Stimulated activated memory B cell treated with anti-CD40 and anti-IgM and Interleukin-4, amounts not matched to agents 10 μg/mL and 1 μg/mL and 100 μg/mL, for 72 hours (primary cell): ENCODE measurements at regions not wholly inside any gene's neighbourhood (a gene's known extent, or its start where the extent isn't known, plus 50 kb on each side); places are given as distances from the start of the nearest gene placed in this dataset.
"Not testable (repeated sequence)": the region's sequence is repeated elsewhere in the genome, so short reads cannot be mapped to it uniquely, and the experiment has no call there.

Experiments used
- ATAC-seq: fragments of 150-1000 bp; cut with Tn5 transposase; 2 replicates; pipeline ENCODE4 v1.10.0; 2021
- H3K27ac Mint-ChIP-seq: one replicate; pipeline ENCODE4 v1.8.0; 2022; ENCODE audit warnings: mild to moderate bottlenecking, mixed read lengths
- H3K27me3 Mint-ChIP-seq: one replicate; pipeline ENCODE4 v1.8.0; 2022; ENCODE audit warnings: mixed read lengths
- H3K36me3 Mint-ChIP-seq: one replicate; pipeline ENCODE4 v1.8.0; 2022; ENCODE audit warnings: mixed read lengths
- H3K4me1 Mint-ChIP-seq: one replicate; pipeline ENCODE4 v1.8.0; 2022; ENCODE audit warnings: mixed read lengths
- H3K4me3 Mint-ChIP-seq: one replicate; pipeline ENCODE4 v1.8.0; 2022; ENCODE audit warnings: mild to moderate bottlenecking, moderate library complexity, mixed read lengths
- H3K9me3 Mint-ChIP-seq: one replicate; pipeline ENCODE4 v1.8.0; 2022; ENCODE audit warnings: mixed read lengths

DNA sequence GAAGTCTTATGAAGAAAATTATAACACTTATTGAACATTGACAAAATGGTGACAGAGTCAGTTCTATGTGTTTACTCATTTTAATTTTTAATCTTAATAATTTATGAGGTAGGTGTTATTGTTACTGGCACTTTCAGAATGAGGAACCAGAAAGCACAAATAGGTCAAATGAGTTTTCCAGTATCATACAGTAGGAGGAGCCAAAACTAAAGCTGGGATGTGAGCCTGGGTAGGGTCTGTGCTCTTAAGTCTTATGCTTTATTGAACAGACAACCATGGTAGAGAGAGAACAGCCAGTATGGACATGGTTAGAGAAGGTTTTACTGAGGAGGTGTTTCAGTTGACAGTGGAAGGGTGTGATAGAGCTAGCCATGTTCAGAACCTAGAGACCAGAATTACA lies 775.7 kb downstream of the TMTC2 start:
- Mint-ChIP-seq H3K4me1 (no peaks in the 10 kb centered on the region), H3K27ac (no peak overlapping the region), H3K9me3 (peaks cover 5% of the 10 kb centered on the region), H3K36me3 (no peaks in the 10 kb centered on the region), H3K4me3 (no peak overlapping the region), H3K27me3 (no peaks in the 10 kb centered on the region)
- ATAC-seq: no peak

DNA sequence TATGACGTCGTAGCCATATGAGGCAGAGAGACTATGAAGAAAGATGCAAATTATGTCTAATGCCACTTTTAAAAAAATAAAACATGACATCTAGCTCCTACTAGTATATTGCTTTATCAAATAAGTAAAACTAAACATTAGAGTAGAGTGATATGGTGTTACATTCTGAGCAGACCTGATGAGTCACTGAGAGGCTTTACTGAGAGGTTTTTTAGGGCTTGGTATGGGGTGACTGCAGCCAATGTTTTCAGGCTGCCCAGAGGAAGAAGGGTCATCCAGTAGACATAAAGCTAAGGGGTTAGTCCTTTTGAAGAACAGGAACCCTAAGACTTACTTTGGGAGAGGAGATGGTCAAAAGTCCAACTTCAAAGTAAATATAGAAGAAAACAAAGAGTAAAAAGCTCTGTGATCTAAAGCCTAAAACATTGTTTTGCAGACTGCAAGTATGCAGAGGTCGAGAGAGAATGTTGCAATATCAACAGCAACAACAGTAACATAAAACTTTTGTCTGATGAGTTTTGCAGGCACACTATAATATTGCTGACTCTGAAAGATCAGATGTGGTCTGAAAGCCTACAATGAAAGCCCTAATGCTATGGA lies 774.7 kb downstream of the TMTC2 start:
- Mint-ChIP-seq H3K4me1 (no peaks in the 10 kb centered on the region), H3K9me3 (peaks cover 5% of the 10 kb centered on the region), H3K27me3 (no peaks in the 10 kb centered on the region), H3K36me3 (no peaks in the 10 kb centered on the region), H3K4me3 (no peak overlapping the region), H3K27ac (no peak overlapping the region)
- ATAC-seq: no peak

DNA sequence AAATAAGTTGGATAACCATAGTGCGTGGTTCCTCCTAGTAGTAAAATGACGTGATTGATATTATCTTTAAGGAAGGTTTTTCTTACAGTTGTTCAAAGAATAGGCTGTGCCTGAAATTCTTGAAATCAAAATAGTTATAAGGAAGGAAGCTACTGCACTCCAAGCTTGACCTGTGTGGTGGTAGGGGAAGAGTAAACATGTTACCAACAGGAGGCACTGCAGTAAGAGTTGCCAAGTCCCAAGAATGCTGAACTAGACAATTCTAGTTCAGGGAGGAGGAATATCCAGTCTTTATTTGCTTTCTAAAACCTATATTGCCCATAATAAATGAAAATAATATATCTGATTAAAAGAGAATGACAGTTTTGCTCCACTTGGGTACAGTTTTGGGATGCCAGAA lies 764.5 kb downstream of the TMTC2 start:
- ATAC-seq: no peak
- Mint-ChIP-seq H3K4me3 (no peak overlapping the region), H3K36me3 (no peaks in the 10 kb centered on the region), H3K27me3 (no peaks in the 10 kb centered on the region), H3K9me3 (no peaks in the 10 kb centered on the region), H3K27ac (no peak overlapping the region), H3K4me1 (no peaks in the 10 kb centered on the region)

DNA sequence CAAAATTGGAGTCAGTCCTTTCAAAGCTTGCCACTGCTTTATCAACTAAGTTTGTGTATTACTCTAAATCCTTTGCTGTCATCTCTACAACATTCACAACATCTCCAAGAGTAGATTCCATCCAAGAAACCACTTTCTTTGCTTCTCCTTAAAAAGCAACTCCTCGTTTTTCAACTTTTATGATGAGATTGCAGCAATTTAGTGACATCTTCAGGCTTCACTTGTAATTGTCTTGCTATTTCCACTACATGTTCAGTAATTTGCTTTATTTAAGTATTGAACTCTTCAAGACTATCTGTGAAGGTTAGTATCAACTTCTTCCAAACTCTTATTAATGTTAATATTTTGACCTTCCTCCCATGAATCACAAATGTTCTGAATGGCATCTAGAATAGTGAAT lies 747.9 kb downstream of the TMTC2 start:
- H3K27me3 Mint-ChIP-seq: no peaks in the 10 kb centered on the region
- no peak overlapping the region for H3K27ac Mint-ChIP-seq
- no peak overlapping the region for H3K4me3 Mint-ChIP-seq
- H3K9me3 Mint-ChIP-seq: peaks cover 11% of the 10 kb centered on the region
- ATAC-seq: no peak
- no peaks in the 10 kb centered on the region for H3K4me1 Mint-ChIP-seq
- H3K36me3 Mint-ChIP-seq: no peaks in the 10 kb centered on the region

DNA sequence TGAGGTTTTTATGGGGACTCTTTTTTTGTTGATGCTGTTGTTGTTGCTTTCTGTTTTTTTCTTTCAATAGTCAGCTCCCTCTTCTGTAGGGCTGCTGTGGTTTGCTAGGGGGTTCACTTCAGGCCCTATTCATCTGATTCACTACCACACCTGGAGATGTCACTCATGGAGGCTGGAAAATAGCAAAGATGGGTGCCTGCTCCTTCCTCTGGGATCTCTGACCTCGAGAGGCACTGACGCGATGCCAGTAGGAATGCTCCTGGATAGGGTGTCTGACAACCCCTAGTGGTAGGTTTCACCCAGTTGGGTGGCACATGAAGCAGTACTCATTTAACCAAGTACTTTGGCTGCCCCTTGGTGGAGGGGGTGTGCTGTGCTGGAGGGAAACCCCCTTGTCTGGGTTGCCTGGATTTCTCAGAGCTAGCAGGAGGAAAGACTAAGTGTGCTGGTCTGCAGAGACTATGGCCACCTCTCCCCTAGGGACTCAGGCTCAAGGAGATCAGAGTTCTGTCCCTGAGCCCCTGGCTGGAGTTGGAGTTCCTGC lies 745.5 kb downstream of the TMTC2 start:
- Mint-ChIP-seq H3K36me3 (no peaks in the 10 kb centered on the region), H3K27ac (no peak overlapping the region)
- ATAC-seq: no peak

DNA sequence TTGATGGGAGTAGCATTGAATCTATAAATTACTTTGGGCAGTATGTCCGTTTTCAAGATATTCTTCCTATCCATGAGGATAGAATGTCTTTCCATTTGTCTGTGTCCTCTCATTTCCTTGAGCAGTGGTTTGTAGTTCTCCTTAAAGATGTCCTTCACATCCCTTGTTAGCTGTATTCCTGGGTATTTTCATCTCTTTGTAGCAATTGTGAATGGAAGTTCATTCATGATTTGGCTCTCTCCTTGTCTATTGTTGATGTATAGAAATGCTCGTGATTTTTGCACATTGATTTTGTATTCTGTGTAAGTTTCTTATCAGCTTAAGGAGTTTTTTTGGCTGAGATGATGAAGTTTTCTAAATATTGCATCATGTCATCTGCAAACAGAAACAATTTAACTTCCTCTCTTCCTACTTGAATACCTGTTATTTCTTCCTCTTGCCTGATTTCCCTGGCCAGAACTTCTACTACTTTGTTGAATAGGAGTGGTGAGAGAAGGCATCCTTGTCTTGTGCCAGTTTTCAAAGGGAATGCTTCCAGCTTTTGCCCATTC lies 741.0 kb downstream of the TMTC2 start:
- H3K36me3 Mint-ChIP-seq, ATAC-seq, H3K4me3 Mint-ChIP-seq, H3K27ac Mint-ChIP-seq, H3K4me1 Mint-ChIP-seq, H3K27me3 Mint-ChIP-seq: not testable (repeated sequence)
- H3K9me3 Mint-ChIP-seq: peaks cover 17% of the 10 kb centered on the region

More for the DNA sequence above, 745.5 kb downstream of the TMTC2 start:
- Mint-ChIP-seq H3K4me3 (no peak overlapping the region), H3K9me3 (peaks cover 17% of the 10 kb centered on the region), H3K4me1 (no peaks in the 10 kb centered on the region), H3K27me3 (no peaks in the 10 kb centered on the region)

DNA sequence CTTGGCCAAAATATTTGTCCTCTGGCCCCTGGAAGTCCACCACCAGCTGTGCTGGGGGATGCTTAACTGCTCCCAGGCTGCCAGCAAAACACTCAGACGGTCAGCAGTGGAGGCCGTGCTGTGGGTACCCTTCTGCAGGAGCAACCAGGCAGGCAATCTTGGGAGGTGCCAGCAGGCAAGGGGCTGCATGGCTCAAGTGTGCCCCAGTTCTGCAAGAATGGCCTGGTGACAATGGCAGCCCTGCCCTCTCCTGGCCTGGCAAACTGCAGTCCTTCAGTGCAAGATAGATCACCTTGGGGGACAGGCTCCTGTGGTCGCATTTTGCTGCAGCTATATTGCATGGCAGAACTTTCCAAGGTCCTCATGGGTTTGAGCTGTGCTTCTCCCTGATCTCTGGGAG lies 728.3 kb downstream of the TMTC2 start:
- no peak for ATAC-seq
- H3K27me3 Mint-ChIP-seq: no peaks in the 10 kb centered on the region

DNA sequence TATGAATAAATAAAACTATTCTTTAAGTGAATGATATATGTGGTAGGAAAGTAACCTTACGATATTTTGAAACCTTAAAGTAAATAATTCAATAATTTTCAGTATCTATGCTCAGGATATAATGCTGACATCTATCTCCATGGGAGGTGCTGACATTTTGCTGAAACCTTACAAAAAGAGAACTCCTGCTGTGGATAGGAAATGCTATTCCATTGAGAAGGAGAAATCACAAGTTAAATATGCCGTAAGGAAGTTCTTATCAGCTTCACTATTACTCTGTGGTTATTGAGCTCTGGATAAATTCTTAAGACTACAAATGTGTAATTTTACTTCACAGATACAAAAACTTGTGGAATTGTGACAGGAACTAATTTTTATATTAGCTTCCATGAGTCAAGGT lies 722.1 kb downstream of the TMTC2 start:
- Mint-ChIP-seq H3K36me3 (no peaks in the 10 kb centered on the region), H3K9me3 (no peaks in the 10 kb centered on the region), H3K27ac (no peak overlapping the region), H3K27me3 (no peaks in the 10 kb centered on the region), H3K4me3 (no peak overlapping the region), H3K4me1 (no peaks in the 10 kb centered on the region)
- no peak for ATAC-seq

More for the DNA sequence above, 728.3 kb downstream of the TMTC2 start:
- Mint-ChIP-seq H3K4me3 (no peak overlapping the region), H3K4me1 (no peaks in the 10 kb centered on the region), H3K27ac (no peak overlapping the region), H3K9me3 (no peaks in the 10 kb centered on the region), H3K36me3 (no peaks in the 10 kb centered on the region)

DNA sequence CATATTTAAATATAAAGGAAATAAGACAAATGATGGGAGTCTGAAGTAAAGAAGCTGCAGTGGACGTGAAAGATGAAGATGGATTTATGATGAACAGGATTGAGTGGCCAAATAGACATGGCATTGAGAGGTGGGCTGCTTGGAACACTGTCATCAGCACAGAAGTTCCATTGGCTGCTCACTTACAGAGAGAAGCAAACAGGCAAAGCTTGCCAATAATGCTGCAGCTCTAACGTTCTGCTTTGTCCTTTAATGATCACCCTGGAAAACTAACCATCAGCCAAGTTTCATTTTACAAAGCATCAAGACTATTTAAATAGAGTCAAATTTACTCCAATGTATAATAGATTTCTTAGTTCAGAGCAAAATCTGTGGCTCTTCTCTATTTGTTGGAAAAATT lies 721.4 kb downstream of the TMTC2 start:
- Mint-ChIP-seq H3K4me3 (no peak overlapping the region), H3K4me1 (no peaks in the 10 kb centered on the region), H3K36me3 (no peaks in the 10 kb centered on the region), H3K27ac (no peak overlapping the region), H3K9me3 (no peaks in the 10 kb centered on the region), H3K27me3 (no peaks in the 10 kb centered on the region)
- ATAC-seq: no peak

DNA sequence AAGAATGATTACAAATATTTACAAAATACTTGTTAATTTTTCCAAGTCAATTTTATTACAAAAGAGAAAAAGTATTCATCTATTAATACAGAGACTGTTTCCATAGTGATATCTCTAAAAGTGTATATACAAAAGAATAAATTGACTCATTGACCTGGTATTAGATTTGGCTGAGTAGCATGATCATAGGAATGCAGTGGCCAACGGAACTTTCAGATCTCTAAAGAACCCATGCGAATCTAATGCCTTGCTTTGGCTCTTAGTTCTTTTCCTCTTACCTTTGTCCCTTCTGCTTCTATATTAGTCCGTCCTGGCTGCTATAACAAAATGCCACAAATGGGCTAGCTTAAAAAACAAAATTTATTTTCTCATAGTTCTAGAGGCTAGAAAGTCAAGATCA lies 717.8 kb downstream of the TMTC2 start:
- no peak overlapping the region for H3K4me3 Mint-ChIP-seq
- no peaks in the 10 kb centered on the region for H3K9me3 Mint-ChIP-seq
- no peak for ATAC-seq
- H3K4me1 Mint-ChIP-seq: no peaks in the 10 kb centered on the region
- no peaks in the 10 kb centered on the region for H3K27me3 Mint-ChIP-seq
- no peak overlapping the region for H3K27ac Mint-ChIP-seq
- H3K36me3 Mint-ChIP-seq: no peaks in the 10 kb centered on the region

DNA sequence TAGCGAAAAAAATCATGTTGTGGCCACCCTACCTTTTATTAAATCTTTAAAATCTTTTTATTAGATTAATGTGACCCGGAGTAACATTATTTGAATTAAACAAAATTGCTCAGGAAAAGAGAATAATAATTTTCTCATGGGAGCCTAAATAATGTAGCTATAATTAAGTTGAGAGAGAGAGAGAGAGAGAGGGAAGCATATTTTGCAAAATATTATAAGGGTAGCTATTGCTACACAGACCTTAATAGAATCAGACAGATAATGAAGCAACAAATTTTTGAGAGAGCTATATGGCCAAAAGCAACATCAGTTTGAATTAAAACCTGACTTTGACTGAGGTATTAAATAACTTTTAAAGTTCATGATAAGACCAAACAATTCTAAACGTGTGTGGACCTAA lies 703.5 kb downstream of the TMTC2 start:
- ATAC-seq: no peak

DNA sequence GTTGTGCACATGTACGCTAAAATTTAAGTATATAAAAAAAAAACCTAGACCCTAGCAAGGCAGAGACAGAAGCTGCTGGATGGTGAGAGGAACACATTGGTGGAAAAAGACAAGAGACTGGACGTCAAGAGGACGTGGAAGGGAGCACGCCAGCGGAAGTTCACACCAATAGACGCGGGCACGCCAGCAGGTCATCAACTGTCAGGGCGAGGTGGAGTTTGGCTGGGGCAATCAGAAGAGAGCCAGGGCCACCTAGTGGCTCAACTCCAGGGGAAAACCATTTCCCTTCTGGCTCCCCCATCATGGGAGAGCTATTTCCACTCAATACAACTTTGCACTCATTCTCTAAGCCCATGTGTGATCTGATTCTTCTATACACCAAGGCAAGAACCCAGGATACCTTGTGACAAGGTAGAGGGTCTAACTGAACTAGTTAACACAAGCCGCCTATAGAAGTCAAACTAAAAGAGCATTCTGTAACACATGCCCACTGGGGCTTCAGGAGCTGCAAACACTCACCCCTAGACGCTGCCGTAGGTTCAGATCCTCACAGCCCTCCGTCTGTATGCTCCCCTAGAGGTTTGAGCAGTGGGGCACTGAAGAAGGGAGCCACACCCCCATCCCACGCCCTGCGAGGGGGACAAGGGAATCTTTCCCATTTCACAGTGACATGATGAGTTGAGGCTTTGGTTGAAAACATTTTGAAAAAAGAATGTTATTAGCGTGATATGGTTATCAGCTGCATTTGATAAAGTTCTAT lies 702.7 kb downstream of the TMTC2 start:
- H3K27me3 Mint-ChIP-seq: no peaks in the 10 kb centered on the region

More for the DNA sequence above, 703.5 kb downstream of the TMTC2 start:
- Mint-ChIP-seq H3K4me3 (no peak overlapping the region), H3K27me3 (no peaks in the 10 kb centered on the region), H3K27ac (no peak overlapping the region), H3K9me3 (no peaks in the 10 kb centered on the region), H3K36me3 (no peaks in the 10 kb centered on the region), H3K4me1 (no peaks in the 10 kb centered on the region)

DNA sequence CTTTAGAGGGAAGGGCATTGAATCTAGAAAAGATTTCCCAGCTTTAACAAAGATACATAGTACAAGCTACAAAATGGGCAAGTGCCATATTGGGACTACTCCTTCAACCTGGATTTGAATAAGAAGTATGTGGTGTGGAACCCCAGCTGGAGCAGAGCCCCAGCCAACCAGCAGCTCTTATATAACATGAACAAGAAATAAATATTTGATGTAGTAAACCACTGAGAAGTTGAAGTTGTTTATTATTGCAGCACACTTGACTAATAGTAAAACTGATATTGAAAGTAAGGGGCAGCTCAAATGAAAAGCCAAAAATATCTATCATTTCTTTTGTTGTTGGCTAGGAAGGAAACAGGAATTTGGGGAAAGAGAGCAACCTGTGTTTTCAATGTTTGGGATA lies 701.8 kb downstream of the TMTC2 start:
- H3K27ac Mint-ChIP-seq: no peak overlapping the region
- H3K4me1 Mint-ChIP-seq: no peaks in the 10 kb centered on the region
- no peaks in the 10 kb centered on the region for H3K27me3 Mint-ChIP-seq
- H3K4me3 Mint-ChIP-seq: no peak overlapping the region
- ATAC-seq: no peak
- H3K36me3 Mint-ChIP-seq: no peaks in the 10 kb centered on the region
- no peaks in the 10 kb centered on the region for H3K9me3 Mint-ChIP-seq

More for the DNA sequence above, 702.7 kb downstream of the TMTC2 start:
- no peaks in the 10 kb centered on the region for H3K9me3 Mint-ChIP-seq
- H3K4me3 Mint-ChIP-seq: no peak overlapping the region
- H3K27ac Mint-ChIP-seq: no peak overlapping the region
- no peak for ATAC-seq
- H3K36me3 Mint-ChIP-seq: no peaks in the 10 kb centered on the region
- H3K4me1 Mint-ChIP-seq: no peaks in the 10 kb centered on the region

DNA sequence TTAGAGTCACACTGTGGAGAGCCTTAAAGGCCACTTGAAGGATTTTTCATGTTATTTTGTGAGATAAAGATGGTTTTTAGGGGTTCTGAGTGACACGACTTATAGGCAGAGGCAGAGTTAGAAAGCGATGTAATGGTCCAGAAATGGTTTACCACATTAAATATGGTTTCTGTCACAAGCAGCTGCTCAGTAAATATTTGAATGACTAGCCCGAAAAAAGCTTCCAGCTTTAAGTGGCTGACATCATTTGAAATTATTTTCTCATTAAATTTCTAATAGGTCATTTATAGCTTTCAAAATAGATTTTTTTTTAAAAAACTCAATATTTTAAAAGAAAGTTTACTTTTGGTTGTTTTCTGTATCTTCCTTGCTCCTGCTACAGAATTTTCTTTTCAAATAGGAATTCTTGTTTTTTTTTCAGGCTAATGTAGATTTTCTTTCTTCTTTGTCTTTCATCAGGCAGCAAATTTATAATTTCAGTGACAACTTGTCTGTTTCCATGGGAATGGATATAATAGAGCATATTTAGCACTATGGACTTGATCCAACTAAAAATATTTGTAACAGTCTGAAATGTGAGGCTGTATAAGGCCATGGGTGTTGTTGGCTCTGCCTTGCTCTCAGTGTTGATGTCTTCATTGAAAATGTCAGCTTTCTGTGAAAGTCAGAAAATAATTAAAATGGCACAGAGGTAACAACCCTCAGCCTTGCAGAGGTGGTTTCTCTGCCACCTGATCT lies 700.0 kb downstream of the TMTC2 start:
- no peaks in the 10 kb centered on the region for H3K4me1 Mint-ChIP-seq
- no peaks in the 10 kb centered on the region for H3K9me3 Mint-ChIP-seq
- no peak for ATAC-seq
- H3K27me3 Mint-ChIP-seq: no peaks in the 10 kb centered on the region
- H3K36me3 Mint-ChIP-seq: no peaks in the 10 kb centered on the region
- no peak overlapping the region for H3K27ac Mint-ChIP-seq
- no peak overlapping the region for H3K4me3 Mint-ChIP-seq

DNA sequence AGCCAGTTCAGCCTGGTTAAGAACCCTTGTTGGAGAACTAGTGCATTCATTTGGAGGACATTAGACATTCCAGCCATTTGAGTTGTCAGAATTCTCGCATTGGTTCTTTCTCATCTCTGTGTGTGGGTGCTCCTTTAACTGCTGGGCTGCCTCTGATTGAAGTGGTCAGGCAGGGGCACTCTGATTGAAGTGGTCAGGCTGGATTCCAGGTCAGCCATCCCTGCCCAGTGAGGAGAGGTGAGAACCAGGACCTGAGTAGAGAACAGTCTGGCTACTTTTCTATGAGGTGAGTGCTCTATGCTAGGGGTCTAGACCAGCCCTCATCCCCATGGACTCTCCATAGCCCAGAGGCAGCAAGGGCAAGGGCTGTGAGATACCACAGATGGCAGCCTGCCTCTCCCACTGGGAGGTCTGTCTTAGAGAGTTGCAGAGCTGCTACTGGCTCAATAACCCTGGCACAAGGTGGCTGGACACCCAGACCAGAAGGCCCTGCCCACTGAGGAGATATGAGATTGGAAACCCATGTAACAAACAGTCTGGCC lies 691.6 kb downstream of the TMTC2 start:
- Mint-ChIP-seq H3K9me3 (no peaks in the 10 kb centered on the region), H3K36me3 (no peaks in the 10 kb centered on the region), H3K4me1 (no peaks in the 10 kb centered on the region), H3K27ac (no peak overlapping the region), H3K4me3 (no peak overlapping the region), H3K27me3 (no peaks in the 10 kb centered on the region)
- ATAC-seq: no peak
